Peyer's patch (tissue), 4 donors: ENCODE measurements at regions not wholly inside any gene's neighbourhood (a gene's known extent, or its start where the extent isn't known, plus 50 kb on each side); places are given as distances from the start of the nearest gene placed in this dataset.
A peak's percentile ranks its signal among the peaks of the same experiment; 100 is the strongest.

Experiments used
- DNase-seq, 3 donors: peaks; one replicate each; pipeline ENCODE4 v3.0.0-alpha.2; 2017 to 2019
- H3K27ac ChIP-seq, 4 donors: fragments of 200-600 bp; sonication (generic); one replicate each; pipeline ENCODE4 v1.5.1; 2016 to 2019
- H3K27me3 ChIP-seq, 2 donors: fragments of 200-600 bp; sonication (generic); one replicate each; pipeline ENCODE4 v1.5.1; 2019
- H3K36me3 ChIP-seq, 3 donors: fragments of 200-600 bp; sonication (generic); one replicate each; pipeline ENCODE4 v1.5.1; 2016 to 2019
- H3K4me1 ChIP-seq, 4 donors: fragments of 200-600 bp; sonication (generic); one replicate each; pipeline ENCODE4 v1.5.1; 2016 to 2019
- H3K4me3 ChIP-seq, 4 donors: fragments of 200-600 bp; sonication (generic); 1 replicate in 3 of 4; 2 replicates in 1 of 4; pipeline ENCODE4 v1.5.1; 2016 to 2019; ENCODE audit warnings: mild to moderate bottlenecking in 1 of 4
- H3K9me3 ChIP-seq, 4 donors: fragments of 200-600 bp; sonication (generic); one replicate each; pipeline ENCODE4 v1.5.1; 2016 to 2019; ENCODE audit warnings: mild to moderate bottlenecking in 1 of 4
- POLR2A ChIP-seq, 2 donors: fragments of 450-650 bp; IDR thresholded peaks; one replicate each; pipeline ENCODE4 v1.5.1; 2017; ENCODE audit warnings: antibody characterized with exemption in 2 of 2, mild to moderate bottlenecking in 2 of 2, moderate library complexity in 2 of 2
- TF ChIP-seq, protein P1 (sequence below), 6 experiments: fragments of 450-650 bp in 4 of 6; fragments of 200-600 bp in 2 of 6; sonication (generic) in 1 of 6; IDR thresholded peaks; one replicate each; pipeline ENCODE4 v1.5.1; 2017 to 2019; ENCODE audit warnings: antibody characterized with exemption in 6 of 6, mild to moderate bottlenecking in 3 of 6, moderate library complexity in 1 of 6

DNA sequence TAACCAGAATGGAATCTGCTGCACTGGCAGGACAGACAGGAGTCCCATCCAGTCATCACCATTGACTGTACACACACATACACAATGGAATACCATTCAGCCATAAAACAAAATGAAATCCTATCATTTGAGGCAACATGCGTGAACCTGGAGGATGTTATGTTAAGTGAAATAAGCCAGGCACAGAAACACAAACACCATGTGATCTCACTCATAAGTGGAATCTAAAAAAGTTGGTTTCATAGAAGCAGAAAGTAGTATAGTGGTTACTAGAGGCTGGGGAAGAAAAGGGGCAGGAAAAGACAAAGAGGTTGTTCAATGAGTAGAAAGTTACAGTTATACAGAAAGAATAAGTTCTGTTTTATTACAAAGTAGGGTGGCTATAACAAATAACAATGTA, 884.0 kb upstream of the ACO1 start:
- H3K9me3 ChIP-seq: no peaks in the 10 kb centered on the region
- no peaks in the 10 kb centered on the region for H3K27me3 ChIP-seq
- TF ChIP-seq, protein P1, sequence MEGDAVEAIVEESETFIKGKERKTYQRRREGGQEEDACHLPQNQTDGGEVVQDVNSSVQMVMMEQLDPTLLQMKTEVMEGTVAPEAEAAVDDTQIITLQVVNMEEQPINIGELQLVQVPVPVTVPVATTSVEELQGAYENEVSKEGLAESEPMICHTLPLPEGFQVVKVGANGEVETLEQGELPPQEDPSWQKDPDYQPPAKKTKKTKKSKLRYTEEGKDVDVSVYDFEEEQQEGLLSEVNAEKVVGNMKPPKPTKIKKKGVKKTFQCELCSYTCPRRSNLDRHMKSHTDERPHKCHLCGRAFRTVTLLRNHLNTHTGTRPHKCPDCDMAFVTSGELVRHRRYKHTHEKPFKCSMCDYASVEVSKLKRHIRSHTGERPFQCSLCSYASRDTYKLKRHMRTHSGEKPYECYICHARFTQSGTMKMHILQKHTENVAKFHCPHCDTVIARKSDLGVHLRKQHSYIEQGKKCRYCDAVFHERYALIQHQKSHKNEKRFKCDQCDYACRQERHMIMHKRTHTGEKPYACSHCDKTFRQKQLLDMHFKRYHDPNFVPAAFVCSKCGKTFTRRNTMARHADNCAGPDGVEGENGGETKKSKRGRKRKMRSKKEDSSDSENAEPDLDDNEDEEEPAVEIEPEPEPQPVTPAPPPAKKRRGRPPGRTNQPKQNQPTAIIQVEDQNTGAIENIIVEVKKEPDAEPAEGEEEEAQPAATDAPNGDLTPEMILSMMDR (IDR thresholded peaks at IDR 0.05): no peak
- no peak for TF ChIP-seq POLR2A (IDR thresholded peaks at IDR 0.05)
- DNase-seq: no peak
- no peak overlapping the region for H3K4me3 ChIP-seq
- H3K27ac ChIP-seq: no peak overlapping the region
- H3K36me3 ChIP-seq: no peaks in the 10 kb centered on the region
- H3K4me1 ChIP-seq: no peaks in the 10 kb centered on the region

- DNase-seq: peak in 1 of 3 donors; percentile 18
- Histone ChIP-seq H3K36me3 (no peaks in the 10 kb centered on the region), H3K4me3 (no peak overlapping the region), H3K4me1 (no peaks in the 10 kb centered on the region), H3K27me3 (no peaks in the 10 kb centered on the region), H3K27ac (no peak overlapping the region), H3K9me3 (no peaks in the 10 kb centered on the region)
- TF ChIP-seq, protein P1 (IDR thresholded peaks at IDR 0.05): no peak
- TF ChIP-seq POLR2A (IDR thresholded peaks at IDR 0.05): no peak
Observed at GRCh38 chr9:31519011-31519410, 865.4 kb upstream of the ACO1 start.

DNA sequence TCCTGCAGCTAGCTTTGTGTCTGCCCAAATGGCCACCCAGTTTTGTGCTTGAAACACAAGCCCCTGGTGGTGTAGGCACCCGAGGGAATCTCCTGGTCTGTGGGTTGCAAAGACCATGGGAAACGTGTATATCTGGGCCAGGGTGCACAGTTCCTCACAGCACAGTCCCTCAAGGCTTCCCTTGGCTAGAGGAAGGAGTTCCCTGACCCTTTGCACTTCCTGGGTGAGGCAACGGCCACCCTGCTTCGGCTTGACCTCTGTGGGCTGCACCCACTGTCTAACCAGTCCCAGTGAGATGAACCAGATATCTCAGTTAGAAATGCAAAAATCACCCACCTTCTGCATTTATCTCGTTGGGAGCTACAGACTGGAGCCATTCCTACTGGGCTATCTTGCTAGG, 865.0 kb upstream of the ACO1 start:
- no peak for DNase-seq
- Histone ChIP-seq H3K27ac (no peak overlapping the region), H3K4me1 (no peaks in the 10 kb centered on the region), H3K9me3 (no peaks in the 10 kb centered on the region), H3K36me3 (no peaks in the 10 kb centered on the region), H3K27me3 (no peaks in the 10 kb centered on the region), H3K4me3 (no peak overlapping the region)
- TF ChIP-seq POLR2A (IDR thresholded peaks at IDR 0.05): no peak
- TF ChIP-seq, protein P1 (IDR thresholded peaks at IDR 0.05): no peak

DNA sequence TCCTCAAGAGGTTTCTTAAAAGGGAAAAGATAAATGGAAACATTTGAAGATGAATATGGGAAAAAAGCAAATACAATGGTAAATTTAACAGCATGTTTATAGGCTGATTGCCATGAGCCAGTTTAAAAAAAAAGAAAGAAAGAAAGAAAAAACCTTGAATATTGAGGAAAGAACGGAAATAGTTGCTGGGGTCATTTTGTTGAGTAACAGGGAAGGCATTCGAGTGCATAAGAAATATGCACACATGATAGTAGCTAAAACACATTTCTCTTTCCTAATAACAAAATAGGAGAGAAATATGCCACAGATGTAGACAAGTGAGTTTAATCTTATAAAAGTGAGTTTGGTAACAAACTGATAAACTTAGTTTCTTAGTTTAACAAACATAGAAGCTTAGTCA, 864.6 kb upstream of the ACO1 start:
- H3K27me3 ChIP-seq: no peaks in the 10 kb centered on the region
- no peak overlapping the region for H3K27ac ChIP-seq
- DNase-seq: no peak
- no peak overlapping the region for H3K4me3 ChIP-seq
- no peaks in the 10 kb centered on the region for H3K4me1 ChIP-seq
- H3K36me3 ChIP-seq: no peaks in the 10 kb centered on the region
- no peaks in the 10 kb centered on the region for H3K9me3 ChIP-seq
- no peak for TF ChIP-seq POLR2A (IDR thresholded peaks at IDR 0.05)
- TF ChIP-seq, protein P1 (IDR thresholded peaks at IDR 0.05): no peak

DNA sequence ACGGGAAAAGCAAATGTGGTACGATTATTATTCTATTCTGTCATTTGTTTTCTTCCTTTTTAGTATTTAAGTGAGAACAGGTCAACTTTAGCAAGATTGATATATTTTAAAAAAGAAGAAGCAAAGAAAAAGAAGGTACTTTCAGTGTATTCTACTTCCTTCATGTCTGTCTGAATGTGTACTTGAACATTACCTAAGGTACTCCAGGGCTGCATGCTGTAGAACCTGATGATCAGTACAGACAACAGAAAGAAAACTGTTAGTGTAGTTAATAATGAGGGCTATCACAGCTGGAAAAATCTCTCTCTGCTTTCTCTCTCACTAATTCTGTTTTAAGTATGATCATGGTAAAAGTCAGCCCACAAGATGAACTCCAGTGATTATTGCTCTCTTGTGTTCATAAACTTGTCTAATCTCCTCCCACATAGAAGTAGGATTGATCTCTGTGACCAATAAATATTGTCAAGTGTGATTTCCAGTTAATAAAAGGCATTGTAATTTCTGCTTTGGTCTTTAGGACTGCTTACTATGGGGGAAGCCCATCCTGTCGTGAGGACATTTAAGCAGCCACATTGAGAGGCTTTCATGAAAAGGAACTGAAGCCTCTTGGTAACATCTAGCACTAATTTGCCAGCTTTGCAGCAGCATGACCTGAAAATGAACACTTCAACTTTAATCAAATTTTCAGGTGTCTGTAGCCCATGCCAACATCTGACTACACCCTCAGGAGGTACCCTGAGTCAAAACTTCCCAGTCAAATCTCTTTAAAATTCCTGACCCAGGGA, 864.0 kb upstream of the ACO1 start:
- H3K4me1 ChIP-seq: no peaks in the 10 kb centered on the region
- DNase-seq: no peak
- H3K36me3 ChIP-seq: no peaks in the 10 kb centered on the region
- H3K27me3 ChIP-seq: no peaks in the 10 kb centered on the region
- no peak overlapping the region for H3K27ac ChIP-seq
- H3K9me3 ChIP-seq: no peaks in the 10 kb centered on the region
- TF ChIP-seq POLR2A (IDR thresholded peaks at IDR 0.05): no peak
- TF ChIP-seq, protein P1 (IDR thresholded peaks at IDR 0.05): no peak
- H3K4me3 ChIP-seq: no peak overlapping the region
